GM12878 (cell line): ENCODE measurements at regions not wholly inside any gene's neighbourhood (a gene's known extent, or its start where the extent isn't known, plus 50 kb on each side); places are given as distances from the start of the nearest gene placed in this dataset.

Source experiments
- ATAC-seq: fragments of 200-7000 bp; cut with Tn5 transposase; 3 replicates; pipeline ENCODE4 v1.9.1; 2020; ENCODE audit warnings: mild to moderate bottlenecking, moderate library complexity
- BruUV-seq: library from RNA; stranded (reverse); fragments of 400-500 nt; replicated peaks from 2 replicates; lab custom pipeline; 2021; lab: Mats Ljungman, UMichigan
- CTCF ChIA-PET: fragments of 300-600 bp; sonication (Branson Sonifier 250); formaldehyde crosslinking; extraction: SDS; loops from one replicate; lab custom pipeline; 2021; ENCODE audit warnings: inconsistent platforms; lab: Yijun Ruan, JAX
- POLR2A ChIA-PET: fragments of 350-600 bp; formaldehyde crosslinking; extraction: SDS; loops from one replicate; lab custom pipeline; 2021; ENCODE audit warnings: inconsistent platforms; lab: Charles Lee
- RAD21 ChIA-PET: fragments of 300-600 bp; sonication (Branson Sonifier 250); formaldehyde crosslinking; loops from one replicate; lab custom pipeline; 2023; ENCODE audit warnings: antibody characterized with exemption; ENCODE audit not compliant: unreplicated experiment; lab: Charles Lee
- SMC1A ChIA-PET: fragments of 300-600 bp; sonication (Branson Sonifier 250); formaldehyde crosslinking; loops from one replicate; lab custom pipeline; 2023; ENCODE audit not compliant: unreplicated experiment, uncharacterized antibody; lab: Charles Lee
- DNase-seq: peaks from one replicate; pipeline ENCODE4 v3.0.0-alpha.2; 2011; ENCODE audit warnings: low read depth, low spot score
- FAIRE-seq: peaks from 3 replicates; lab custom pipeline; 2011; peaks lifted over from hg19 to GRCh38; lab: Jason Lieb, UNC
- H2AFZ ChIP-seq: 2 replicates; pipeline ENCODE4 v1.6.0; 2011; ENCODE audit warnings: low read depth, low read length, control low read depth; ENCODE audit not compliant: control insufficient read depth
- H3K27ac ChIP-seq: 2 replicates; pipeline ENCODE4 v1.5.1; 2011; ENCODE audit warnings: control low read depth; ENCODE audit not compliant: control insufficient read depth, insufficient read depth
- H3K27me3 ChIP-seq, 2 experiments: replicated peaks in 1 of 2; 2 replicates each; pipeline versions ENCODE4 v1.6.0 to v1.6.1; 2011; ENCODE audit warnings: low read length in 1 of 2; ENCODE audit not compliant: control insufficient read depth in 2 of 2, insufficient read depth in 2 of 2
- H3K36me3 ChIP-seq, 2 experiments: 2 replicates each; pipeline ENCODE4 v1.5.1; 2011; ENCODE audit warnings: low read length in 1 of 2; ENCODE audit not compliant: control insufficient read depth in 2 of 2, insufficient read depth in 2 of 2
- H3K4me1 ChIP-seq: 2 replicates; pipeline ENCODE4 v1.6.1; 2011; ENCODE audit warnings: mild to moderate bottlenecking, low read length, moderate library complexity, mixed read lengths; ENCODE audit not compliant: control insufficient read depth, insufficient read depth
- H3K4me2 ChIP-seq: 2 replicates; pipeline ENCODE4 v1.6.0; 2011; ENCODE audit warnings: control low read depth; ENCODE audit not compliant: control insufficient read depth, insufficient read depth
- H3K4me3 ChIP-seq: fragments of 200-600 bp; sonication (generic); 2 replicates; pipeline ENCODE4 v1.5.1; 2016
- H3K79me2 ChIP-seq: 2 replicates; pipeline ENCODE4 v1.6.0; 2011; ENCODE audit warnings: low read length; ENCODE audit not compliant: control insufficient read depth, insufficient read depth
- H3K9ac ChIP-seq: 2 replicates; pipeline ENCODE4 v1.8.0; 2011; ENCODE audit warnings: low read length, control low read depth, mixed read lengths; ENCODE audit not compliant: control insufficient read depth, insufficient read depth
- H3K9me3 ChIP-seq: replicated peaks from 3 replicates; pipeline ENCODE4 v1.5.1; 2011; ENCODE audit warnings: mild to moderate bottlenecking, low read length; ENCODE audit not compliant: control insufficient read depth, insufficient read depth
- H4K20me1 ChIP-seq: 2 replicates; pipeline ENCODE4 v1.6.0; 2011; ENCODE audit not compliant: control insufficient read depth, insufficient read depth
- POLR2AphosphoS5 ChIP-seq: IDR thresholded peaks from 2 replicates; pipeline ENCODE4 v1.6.1; 2011; ENCODE audit warnings: mild to moderate bottlenecking, low read length, inconsistent platforms
- WGBS: methylation state at CpG from one replicate; pipeline ENCODE4 v1.1.6; 2016; ENCODE audit warnings: low lambda C conversion rate; ENCODE audit not compliant: insufficient replicate concordance, insufficient coverage; ENCODE audit errors: missing lambda C conversion rate; 5-methylcytosine and 5-hydroxymethylcytosine counted together
- in situ Hi-C: fragments of 300-500 bp; cut with MboI; formaldehyde crosslinking; loops from 9 replicates; pipeline ENCODE4 v1.14.3; 2018; ENCODE audit warnings: mixed read lengths
- intact Hi-C: fragments of 100-400 bp; cut with micrococcal nuclease; formaldehyde crosslinking; loops from one replicate; pipeline ENCODE4 v1.14.2; 2022; ENCODE audit not compliant: unreplicated experiment
- TF ChIP-seq, protein P1 (sequence below): fragments of 450-650 bp; IDR thresholded peaks from 2 replicates; pipeline ENCODE4 v1.6.1; 2017; ENCODE audit warnings: mild to moderate bottlenecking, low read depth, inconsistent platforms; ENCODE audit not compliant: poor library complexity, severe bottlenecking
- TF ChIP-seq, protein P2 (sequence below): fragments of 150-350 bp; IDR thresholded peaks from 2 replicates; pipeline ENCODE4 v1.6.1; 2016; ENCODE audit warnings: low read depth, low read length

DNA sequence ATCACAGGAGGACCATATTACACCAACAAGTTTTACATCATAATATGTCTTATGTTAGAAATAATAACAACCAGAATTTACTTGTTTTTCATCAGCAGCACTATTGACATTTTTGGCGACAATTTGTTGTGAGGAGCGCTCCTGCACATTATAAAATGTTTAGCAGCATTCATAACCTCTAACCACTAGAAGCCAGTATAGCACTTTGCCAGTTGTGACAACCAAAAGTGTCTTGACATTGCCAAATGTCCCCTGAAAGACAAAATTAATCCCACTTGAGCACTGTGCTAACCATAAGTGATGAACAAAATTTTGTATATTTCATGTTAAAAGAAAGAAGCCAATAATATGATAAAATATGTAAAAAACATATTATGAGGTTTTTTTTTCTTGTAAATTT, 356.9 kb upstream of the LMO3 start:
- H4K20me1 ChIP-seq: no peaks in the 10 kb centered on the region
- RAD21 ChIA-PET: no interaction called here
- DNase-seq (no peak), ATAC-seq (no peak), FAIRE-seq (no peak)
- CTCF ChIA-PET: no interaction called here
- no peak overlapping the region for H3K4me2 ChIP-seq
- no peak overlapping the region for H3K4me3 ChIP-seq
- in situ Hi-C loops: no loop called here
- no peak for TF ChIP-seq POLR2AphosphoS5
- TF ChIP-seq, protein P1, sequence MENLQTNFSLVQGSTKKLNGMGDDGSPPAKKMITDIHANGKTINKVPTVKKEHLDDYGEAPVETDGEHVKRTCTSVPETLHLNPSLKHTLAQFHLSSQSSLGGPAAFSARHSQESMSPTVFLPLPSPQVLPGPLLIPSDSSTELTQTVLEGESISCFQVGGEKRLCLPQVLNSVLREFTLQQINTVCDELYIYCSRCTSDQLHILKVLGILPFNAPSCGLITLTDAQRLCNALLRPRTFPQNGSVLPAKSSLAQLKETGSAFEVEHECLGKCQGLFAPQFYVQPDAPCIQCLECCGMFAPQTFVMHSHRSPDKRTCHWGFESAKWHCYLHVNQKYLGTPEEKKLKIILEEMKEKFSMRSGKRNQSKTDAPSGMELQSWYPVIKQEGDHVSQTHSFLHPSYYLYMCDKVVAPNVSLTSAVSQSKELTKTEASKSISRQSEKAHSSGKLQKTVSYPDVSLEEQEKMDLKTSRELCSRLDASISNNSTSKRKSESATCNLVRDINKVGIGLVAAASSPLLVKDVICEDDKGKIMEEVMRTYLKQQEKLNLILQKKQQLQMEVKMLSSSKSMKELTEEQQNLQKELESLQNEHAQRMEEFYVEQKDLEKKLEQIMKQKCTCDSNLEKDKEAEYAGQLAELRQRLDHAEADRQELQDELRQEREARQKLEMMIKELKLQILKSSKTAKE: no peak
- TF ChIP-seq, protein P2, sequence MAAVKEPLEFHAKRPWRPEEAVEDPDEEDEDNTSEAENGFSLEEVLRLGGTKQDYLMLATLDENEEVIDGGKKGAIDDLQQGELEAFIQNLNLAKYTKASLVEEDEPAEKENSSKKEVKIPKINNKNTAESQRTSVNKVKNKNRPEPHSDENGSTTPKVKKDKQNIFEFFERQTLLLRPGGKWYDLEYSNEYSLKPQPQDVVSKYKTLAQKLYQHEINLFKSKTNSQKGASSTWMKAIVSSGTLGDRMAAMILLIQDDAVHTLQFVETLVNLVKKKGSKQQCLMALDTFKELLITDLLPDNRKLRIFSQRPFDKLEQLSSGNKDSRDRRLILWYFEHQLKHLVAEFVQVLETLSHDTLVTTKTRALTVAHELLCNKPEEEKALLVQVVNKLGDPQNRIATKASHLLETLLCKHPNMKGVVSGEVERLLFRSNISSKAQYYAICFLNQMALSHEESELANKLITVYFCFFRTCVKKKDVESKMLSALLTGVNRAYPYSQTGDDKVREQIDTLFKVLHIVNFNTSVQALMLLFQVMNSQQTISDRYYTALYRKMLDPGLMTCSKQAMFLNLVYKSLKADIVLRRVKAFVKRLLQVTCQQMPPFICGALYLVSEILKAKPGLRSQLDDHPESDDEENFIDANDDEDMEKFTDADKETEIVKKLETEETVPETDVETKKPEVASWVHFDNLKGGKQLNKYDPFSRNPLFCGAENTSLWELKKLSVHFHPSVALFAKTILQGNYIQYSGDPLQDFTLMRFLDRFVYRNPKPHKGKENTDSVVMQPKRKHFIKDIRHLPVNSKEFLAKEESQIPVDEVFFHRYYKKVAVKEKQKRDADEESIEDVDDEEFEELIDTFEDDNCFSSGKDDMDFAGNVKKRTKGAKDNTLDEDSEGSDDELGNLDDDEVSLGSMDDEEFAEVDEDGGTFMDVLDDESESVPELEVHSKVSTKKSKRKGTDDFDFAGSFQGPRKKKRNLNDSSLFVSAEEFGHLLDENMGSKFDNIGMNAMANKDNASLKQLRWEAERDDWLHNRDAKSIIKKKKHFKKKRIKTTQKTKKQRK: no peak
- no TSS peak for BruUV-seq
- H2AFZ ChIP-seq: no peak overlapping the region
- POLR2A ChIA-PET: no interaction called here
- SMC1A ChIA-PET: no interaction called here
- no peak overlapping the region for H3K9ac ChIP-seq
- no peak overlapping the region for H3K27ac ChIP-seq
- no peaks in the 10 kb centered on the region for H3K4me1 ChIP-seq
- H3K36me3 ChIP-seq: no peaks in the 10 kb centered on the region
- intact Hi-C loops: no loop called here
- no peaks in the 10 kb centered on the region for H3K9me3 ChIP-seq
- WGBS: 59% methylated on average over 2 of the region's 2 CpGs
- no peaks in the 10 kb centered on the region for H3K79me2 ChIP-seq
- H3K27me3 ChIP-seq: no peaks in the 10 kb centered on the region
